ENCODE measurements at regions not wholly inside any gene's neighbourhood (a gene's known extent, or its start where the extent isn't known, plus 50 kb on each side); places are given as distances from the start of the nearest gene placed in this dataset.

GRCh38 chr13:72313546-72313945 lies 413.9 kb downstream of the MZT1 start:
- TF ChIP-seq CTCF (IDR thresholded peaks at IDR 0.05; ENCODE audit: borderline replicate concordance, insufficient read depth, low read depth, low read length) = no peak
- no peak overlapping the region for H3K4me3 ChIP-seq (ENCODE audit: low read depth, low read length)

- no peak for TF ChIP-seq CTCF (IDR thresholded peaks at IDR 0.05; ENCODE audit: borderline replicate concordance, insufficient read depth, low read depth, low read length)
- H3K4me3 ChIP-seq (ENCODE audit: low read depth, low read length) = no peak overlapping the region
Measured at GRCh38 chr13:72303941-72304746, 423.3 kb downstream of the MZT1 start.

GRCh38 chr13:72296246-72296645 lies 429.2 kb upstream of the DACH1 start:
- H3K4me3 ChIP-seq (ENCODE audit: low read depth, low read length) = no peak overlapping the region
- no peak for TF ChIP-seq CTCF (IDR thresholded peaks at IDR 0.05; ENCODE audit: borderline replicate concordance, insufficient read depth, low read depth, low read length)

- no peak overlapping the region for H3K4me3 ChIP-seq (ENCODE audit: low read depth, low read length)
- TF ChIP-seq CTCF (IDR thresholded peaks at IDR 0.05; ENCODE audit: borderline replicate concordance, insufficient read depth, low read depth, low read length) = no peak
Measured at GRCh38 chr13:72295153-72295552, 428.1 kb upstream of the DACH1 start.

GRCh38 chr13:72293206-72293605 lies 426.2 kb upstream of the DACH1 start:
- no peak for TF ChIP-seq CTCF (IDR thresholded peaks at IDR 0.05; ENCODE audit: borderline replicate concordance, insufficient read depth, low read depth, low read length)
- no peak overlapping the region for H3K4me3 ChIP-seq (ENCODE audit: low read depth, low read length)

GRCh38 chr13:72290962-72291681 lies 424.1 kb upstream of the DACH1 start:
- no peak overlapping the region for H3K4me3 ChIP-seq (ENCODE audit: low read depth, low read length)
- no peak for TF ChIP-seq CTCF (IDR thresholded peaks at IDR 0.05; ENCODE audit: borderline replicate concordance, insufficient read depth, low read depth, low read length)

- H3K4me3 ChIP-seq (ENCODE audit: low read depth, low read length) = no peak overlapping the region
- no peak for TF ChIP-seq CTCF (IDR thresholded peaks at IDR 0.05; ENCODE audit: borderline replicate concordance, insufficient read depth, low read depth, low read length)
Measured at GRCh38 chr13:72286421-72286820, 419.4 kb upstream of the DACH1 start.

Data from GM12875 (cell line).